VCaP (cell line): ENCODE measurements at regions not wholly inside any gene's neighbourhood (a gene's known extent, or its start where the extent isn't known, plus 50 kb on each side); places are given as distances from the start of the nearest gene placed in this dataset.

Experiments
- H3K27ac ChIP-seq: fragments of 450-650 bp; 2 replicates; pipeline ENCODE4 v1.5.1; 2017
- TF ChIP-seq, protein P1 (sequence below): fragments of 450-650 bp; conservative IDR thresholded peaks from 2 replicates; pipeline ENCODE4 v1.5.1; 2017; ENCODE audit warnings: mild to moderate bottlenecking, moderate library complexity

DNA sequence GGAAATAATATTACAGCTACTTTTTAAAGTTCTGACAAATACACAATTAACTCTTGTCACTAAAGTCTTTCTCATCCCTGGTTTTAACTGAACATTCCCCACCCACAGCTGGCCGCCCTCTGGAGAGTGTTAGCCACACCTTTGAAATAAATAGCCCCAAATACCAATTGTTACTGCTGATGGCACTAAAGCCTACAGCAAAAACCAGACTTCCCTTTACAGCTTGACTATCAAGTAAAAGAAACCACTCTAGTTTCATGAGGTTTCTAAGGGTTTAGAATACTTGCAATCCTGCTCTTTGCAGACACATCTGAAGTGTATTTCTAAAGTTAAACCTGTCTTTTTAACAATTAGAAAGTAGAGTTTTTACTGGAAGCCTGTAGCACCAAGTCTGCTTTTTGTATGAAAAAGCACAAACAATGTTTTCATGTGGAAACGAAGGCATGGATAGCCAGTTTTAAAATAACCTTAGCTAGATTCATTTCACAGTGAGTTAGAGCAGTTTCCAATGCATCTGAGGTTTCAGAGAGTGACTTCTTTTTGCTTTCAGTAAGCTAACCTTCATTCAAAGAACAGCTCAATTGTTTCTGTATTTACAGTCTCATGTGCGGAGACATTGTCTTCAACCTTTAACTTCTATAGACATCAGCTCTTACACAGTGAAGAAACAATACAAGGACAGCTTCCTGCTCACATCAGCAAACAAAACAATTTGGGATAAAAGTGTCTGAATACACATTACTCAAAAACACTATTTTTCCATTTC, 164.8 kb upstream of the VEGFC start:
- TF ChIP-seq, protein P1, sequence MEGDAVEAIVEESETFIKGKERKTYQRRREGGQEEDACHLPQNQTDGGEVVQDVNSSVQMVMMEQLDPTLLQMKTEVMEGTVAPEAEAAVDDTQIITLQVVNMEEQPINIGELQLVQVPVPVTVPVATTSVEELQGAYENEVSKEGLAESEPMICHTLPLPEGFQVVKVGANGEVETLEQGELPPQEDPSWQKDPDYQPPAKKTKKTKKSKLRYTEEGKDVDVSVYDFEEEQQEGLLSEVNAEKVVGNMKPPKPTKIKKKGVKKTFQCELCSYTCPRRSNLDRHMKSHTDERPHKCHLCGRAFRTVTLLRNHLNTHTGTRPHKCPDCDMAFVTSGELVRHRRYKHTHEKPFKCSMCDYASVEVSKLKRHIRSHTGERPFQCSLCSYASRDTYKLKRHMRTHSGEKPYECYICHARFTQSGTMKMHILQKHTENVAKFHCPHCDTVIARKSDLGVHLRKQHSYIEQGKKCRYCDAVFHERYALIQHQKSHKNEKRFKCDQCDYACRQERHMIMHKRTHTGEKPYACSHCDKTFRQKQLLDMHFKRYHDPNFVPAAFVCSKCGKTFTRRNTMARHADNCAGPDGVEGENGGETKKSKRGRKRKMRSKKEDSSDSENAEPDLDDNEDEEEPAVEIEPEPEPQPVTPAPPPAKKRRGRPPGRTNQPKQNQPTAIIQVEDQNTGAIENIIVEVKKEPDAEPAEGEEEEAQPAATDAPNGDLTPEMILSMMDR: no peak
- H3K27ac ChIP-seq: no peak overlapping the region

DNA sequence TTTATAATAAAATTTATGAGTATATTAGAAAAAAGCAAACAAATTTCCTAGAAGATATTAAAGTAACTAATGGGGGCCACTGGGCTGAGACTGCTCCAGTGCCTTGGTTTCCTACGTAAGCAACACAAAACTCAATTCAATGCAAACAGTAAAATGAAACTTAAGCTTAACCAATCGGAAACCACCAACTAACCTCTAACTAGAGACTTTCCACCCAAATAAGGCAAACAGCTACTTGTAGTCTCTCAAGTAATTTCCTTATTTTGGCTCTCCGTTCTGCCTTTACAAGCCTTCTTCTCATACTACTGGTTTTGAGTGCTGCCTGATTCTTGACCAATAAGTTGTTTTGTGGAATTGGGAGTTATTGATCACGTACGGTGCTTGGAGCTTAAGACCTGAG, 167.3 kb upstream of the VEGFC start:
- H3K27ac ChIP-seq: no peak overlapping the region
- TF ChIP-seq, protein P1: no peak

DNA sequence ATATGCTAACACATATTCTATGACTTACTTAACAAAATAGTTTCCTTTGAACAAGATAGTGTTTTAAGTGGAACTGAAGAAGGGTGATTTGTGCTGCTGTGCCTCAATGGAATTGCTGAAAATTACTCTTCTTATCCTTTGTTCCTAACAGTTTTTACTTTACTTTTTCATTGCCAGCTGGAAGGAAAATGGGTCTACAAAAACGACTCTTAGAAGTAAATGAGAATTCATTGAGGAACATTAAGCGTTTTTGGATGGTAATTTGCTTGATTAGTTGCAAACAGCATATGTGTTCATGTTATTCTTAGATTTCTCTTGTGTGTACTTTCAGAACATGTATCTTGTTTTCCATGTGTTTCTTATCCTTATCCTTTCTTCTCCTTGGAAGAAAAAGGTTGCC, 170.4 kb upstream of the VEGFC start:
- TF ChIP-seq, protein P1: no peak
- H3K27ac ChIP-seq: no peak overlapping the region

DNA sequence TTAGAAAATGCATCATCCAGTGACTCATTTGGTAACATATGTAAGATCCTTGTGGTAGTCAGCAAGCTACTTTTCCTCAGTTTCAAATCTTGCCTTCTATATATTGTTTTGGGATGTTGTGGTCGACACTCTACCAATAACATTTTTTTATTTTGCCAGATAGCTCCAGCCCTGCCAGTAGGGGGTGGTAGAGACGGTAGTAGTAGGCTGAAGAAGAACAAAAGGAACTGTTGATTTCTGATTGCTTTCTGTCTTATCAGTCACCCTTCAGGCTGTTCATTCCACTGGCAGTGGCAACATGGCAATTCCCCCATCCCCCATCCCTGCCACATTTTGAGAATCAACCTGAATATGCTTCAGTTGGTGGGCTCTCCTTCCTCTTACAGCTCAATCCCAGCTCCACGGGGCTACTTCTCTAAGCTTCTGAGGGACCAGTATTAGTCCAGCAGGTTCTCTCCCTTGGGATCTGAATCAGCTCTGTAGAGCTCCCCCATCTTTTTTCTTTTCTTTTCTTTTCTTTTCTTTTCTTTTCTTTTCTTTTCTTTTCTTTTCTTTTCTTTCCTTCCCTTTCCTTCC, 171.5 kb upstream of the VEGFC start:
- TF ChIP-seq, protein P1: no peak; the same call in 1 of the 2 replicates
- H3K27ac ChIP-seq: no peak overlapping the region

DNA sequence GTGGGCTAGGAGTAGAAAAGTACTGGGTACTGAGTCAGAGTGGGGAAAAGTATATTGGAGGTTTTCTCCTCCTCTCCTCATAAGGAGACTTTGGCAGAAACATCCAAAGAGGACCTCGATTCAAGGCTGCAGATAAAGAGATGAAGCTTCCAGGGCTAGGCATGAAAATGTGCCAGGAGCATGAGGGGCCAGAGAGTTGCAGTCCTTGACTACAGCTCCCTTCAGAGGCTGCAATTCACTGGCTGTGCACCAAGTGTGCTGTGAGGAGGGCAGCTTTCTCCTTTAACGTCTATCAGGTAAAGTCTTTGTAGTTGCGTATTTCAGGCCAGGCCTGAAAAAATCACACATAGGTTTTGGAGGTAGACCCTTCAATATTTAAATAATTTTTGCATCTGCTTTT, 174.9 kb upstream of the VEGFC start:
- TF ChIP-seq, protein P1: no peak

DNA sequence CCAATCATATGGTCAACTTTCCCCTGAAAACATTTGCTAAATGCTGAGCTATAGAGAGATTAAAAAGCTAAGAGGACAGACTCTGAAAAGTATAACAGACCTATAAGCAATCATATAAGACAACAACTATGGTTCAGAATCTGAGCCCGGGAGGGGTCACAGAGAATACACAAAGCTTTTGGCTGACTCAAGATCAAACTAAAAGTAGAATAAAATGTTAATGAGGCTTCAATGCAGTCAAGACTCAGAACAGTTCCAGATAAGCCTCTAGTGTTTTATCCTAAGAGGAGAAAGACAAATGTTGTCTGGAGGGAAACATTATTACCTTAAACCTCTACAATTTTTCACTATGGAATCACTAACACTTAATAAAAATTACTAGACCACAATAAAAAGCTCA, 175.4 kb upstream of the VEGFC start:
- H3K27ac ChIP-seq: no peak overlapping the region
- TF ChIP-seq, protein P1: no peak

More for the DNA sequence above, 174.9 kb upstream of the VEGFC start:
- no peak overlapping the region for H3K27ac ChIP-seq

DNA sequence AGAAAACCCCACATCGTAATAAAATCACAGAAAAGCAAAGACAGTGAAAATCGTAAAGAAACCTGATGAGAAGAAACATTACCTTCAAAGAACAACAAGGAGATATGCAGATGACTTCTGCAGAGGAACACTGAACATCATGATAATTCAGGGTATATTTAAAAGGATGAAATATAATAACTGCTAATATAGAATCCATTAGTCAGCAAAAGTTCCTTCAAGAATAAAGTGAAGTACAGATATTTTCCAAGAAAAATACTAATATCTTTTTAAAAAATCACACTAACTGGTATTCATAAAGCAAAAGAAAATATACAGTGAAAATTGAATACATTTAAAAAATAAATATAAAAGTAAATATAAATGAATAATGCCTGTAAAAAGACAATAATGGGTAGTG, 176.3 kb upstream of the VEGFC start:
- H3K27ac ChIP-seq: no peak overlapping the region
- TF ChIP-seq, protein P1: no peak
